ENCODE measurements at regions not wholly inside any gene's neighbourhood (a gene's known extent, or its start where the extent isn't known, plus 50 kb on each side); places are given as distances from the start of the nearest gene placed in this dataset.

DNA sequence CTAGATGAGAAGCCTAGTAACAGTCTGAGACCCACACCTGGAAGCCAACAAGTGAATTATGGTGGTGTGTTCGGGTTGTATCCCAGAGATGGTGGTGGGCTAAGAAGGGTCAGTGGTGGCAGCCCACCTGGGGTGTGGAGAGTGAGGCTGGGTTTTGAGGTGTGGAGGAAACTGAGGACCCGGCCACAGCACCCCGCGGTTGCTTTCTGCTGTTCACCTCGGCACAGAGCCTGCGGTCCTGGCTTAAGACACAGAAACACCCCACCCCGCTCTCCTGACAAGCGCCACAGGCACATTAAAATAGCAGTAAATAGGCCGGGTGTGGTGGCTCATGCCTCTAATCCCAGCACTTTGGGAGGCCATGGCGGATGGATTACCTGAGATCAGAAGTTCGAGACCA is 395.1 kb downstream of the GLRX3 start:
- TF ChIP-seq, protein P1, sequence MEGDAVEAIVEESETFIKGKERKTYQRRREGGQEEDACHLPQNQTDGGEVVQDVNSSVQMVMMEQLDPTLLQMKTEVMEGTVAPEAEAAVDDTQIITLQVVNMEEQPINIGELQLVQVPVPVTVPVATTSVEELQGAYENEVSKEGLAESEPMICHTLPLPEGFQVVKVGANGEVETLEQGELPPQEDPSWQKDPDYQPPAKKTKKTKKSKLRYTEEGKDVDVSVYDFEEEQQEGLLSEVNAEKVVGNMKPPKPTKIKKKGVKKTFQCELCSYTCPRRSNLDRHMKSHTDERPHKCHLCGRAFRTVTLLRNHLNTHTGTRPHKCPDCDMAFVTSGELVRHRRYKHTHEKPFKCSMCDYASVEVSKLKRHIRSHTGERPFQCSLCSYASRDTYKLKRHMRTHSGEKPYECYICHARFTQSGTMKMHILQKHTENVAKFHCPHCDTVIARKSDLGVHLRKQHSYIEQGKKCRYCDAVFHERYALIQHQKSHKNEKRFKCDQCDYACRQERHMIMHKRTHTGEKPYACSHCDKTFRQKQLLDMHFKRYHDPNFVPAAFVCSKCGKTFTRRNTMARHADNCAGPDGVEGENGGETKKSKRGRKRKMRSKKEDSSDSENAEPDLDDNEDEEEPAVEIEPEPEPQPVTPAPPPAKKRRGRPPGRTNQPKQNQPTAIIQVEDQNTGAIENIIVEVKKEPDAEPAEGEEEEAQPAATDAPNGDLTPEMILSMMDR (IDR thresholded peaks at IDR 0.05): no peak
- TF ChIP-seq EP300 (IDR thresholded peaks at IDR 0.05; ENCODE audit: low read depth): no peak
